Caco-2 (cell line): ENCODE measurements at regions not wholly inside any gene's neighbourhood (a gene's known extent, or its start where the extent isn't known, plus 50 kb on each side); places are given as distances from the start of the nearest gene placed in this dataset.

Source experiments
- BruUV-seq: library from RNA; stranded (reverse); fragments of 400-500 nt; replicated peaks from 2 replicates; lab custom pipeline; 2021; lab: Mats Ljungman, UMichigan
- CTCF ChIA-PET: fragments of 300-600 bp; sonication (Branson Sonifier 250); formaldehyde crosslinking; loops from one replicate; lab custom pipeline; 2022; ENCODE audit warnings: antibody characterized with exemption; lab: Charles Lee
- POLR2A ChIA-PET: fragments of 300-600 bp; sonication (Branson Sonifier 250); formaldehyde crosslinking; loops from one replicate; lab custom pipeline; 2022; ENCODE audit warnings: antibody characterized with exemption; lab: Charles Lee
- DNase-seq, 2 experiments: peaks; one replicate each; pipeline versions ENCODE4 v3.0.0 to v3.0.0-alpha.2; 2020 to 2022
- H3K27me3 ChIP-seq: replicated peaks from 2 replicates; pipeline ENCODE4 v1.6.0; 2011; ENCODE audit warnings: low read length; ENCODE audit not compliant: control insufficient read depth, insufficient read depth
- H3K36me3 ChIP-seq: 2 replicates; pipeline ENCODE4 v1.5.1; 2011; ENCODE audit warnings: low read length; ENCODE audit not compliant: control insufficient read depth, insufficient read depth
- H3K4me1 ChIP-seq: fragments of 250-450 bp; sonication (Bioruptor Pico); 2 replicates; pipeline ENCODE4 v1.5.1; 2020; ENCODE audit warnings: mild to moderate bottlenecking
- H3K4me3 ChIP-seq: 2 replicates; pipeline ENCODE4 v1.5.1; 2011; ENCODE audit warnings: low read depth, mild to moderate bottlenecking, control low read depth, low read length
- H3K9me3 ChIP-seq: fragments of 250-450 bp; sonication (Bioruptor Pico); 2 replicates; pipeline ENCODE4 v1.5.1; 2020; ENCODE audit warnings: mild to moderate bottlenecking, moderate library complexity
- H3K27ac Mint-ChIP-seq: one replicate; pipeline ENCODE4 v1.8.0; 2022; ENCODE audit warnings: mixed read lengths; ENCODE audit not compliant: unreplicated experiment
- H3K27me3 Mint-ChIP-seq: one replicate; pipeline ENCODE4 v1.8.0; 2022; ENCODE audit warnings: mixed read lengths; ENCODE audit not compliant: insufficient read depth, unreplicated experiment
- H3K36me3 Mint-ChIP-seq: one replicate; pipeline ENCODE4 v1.8.0; 2022; ENCODE audit warnings: mild to moderate bottlenecking, mixed read lengths; ENCODE audit not compliant: insufficient read depth, unreplicated experiment
- H3K4me1 Mint-ChIP-seq: one replicate; pipeline ENCODE4 v1.8.0; 2022; ENCODE audit warnings: low read depth, mixed read lengths; ENCODE audit not compliant: unreplicated experiment
- H3K4me3 Mint-ChIP-seq: one replicate; pipeline ENCODE4 v1.8.0; 2022; ENCODE audit warnings: mild to moderate bottlenecking, moderate library complexity, mixed read lengths; ENCODE audit not compliant: unreplicated experiment
- H3K9me3 Mint-ChIP-seq: one replicate; pipeline ENCODE4 v1.8.0; 2022; ENCODE audit warnings: mixed read lengths; ENCODE audit not compliant: unreplicated experiment
- intact Hi-C: fragments of 100-400 bp; cut with micrococcal nuclease; formaldehyde crosslinking; loops from one replicate; pipeline ENCODE4 v1.10.0; 2022; ENCODE audit not compliant: unreplicated experiment
- TF ChIP-seq, protein P1 (sequence below), 2 experiments: fragments of 200-600 bp in 1 of 2; IDR thresholded peaks; 1 replicate in 1 of 2; 2 replicates in 1 of 2; pipeline versions ENCODE4 v1.5.1 to v1.8.0; 2011 to 2022; ENCODE audit warnings: antibody characterized with exemption in 1 of 2, control low read depth in 1 of 2, inconsistent platforms in 1 of 2, low read depth in 1 of 2, low read length in 1 of 2, mild to moderate bottlenecking in 1 of 2, moderate library complexity in 1 of 2; ENCODE audit not compliant: insufficient read depth in 1 of 2, severe bottlenecking in 1 of 2, unreplicated experiment in 1 of 2

DNA sequence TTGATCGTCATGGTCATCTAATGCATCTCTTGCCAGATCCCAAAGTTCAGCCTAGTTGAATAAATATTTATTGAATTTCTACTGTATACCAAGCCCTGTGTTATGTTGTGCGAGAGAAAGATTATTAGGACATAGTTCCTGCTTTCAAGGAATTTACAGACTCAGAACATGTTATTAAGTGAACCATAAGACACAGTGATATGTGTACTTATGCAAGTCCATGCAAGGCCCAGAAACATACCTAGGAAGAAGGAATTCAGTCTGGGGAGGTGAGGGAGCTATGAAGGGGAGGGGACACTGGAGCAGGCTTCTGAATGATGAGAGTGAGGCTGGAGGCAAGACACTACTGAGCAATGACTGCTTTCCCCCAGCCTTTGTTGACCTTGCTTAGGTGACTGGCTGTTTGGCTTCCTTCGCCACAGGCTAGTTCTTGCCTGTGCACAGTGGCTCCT is 81.4 kb downstream of the ACAA2 start:
- CTCF ChIA-PET = interaction anchor here (0.6 to 0.7 kb wide), 2 partner anchors 35 to 1105 kb away, joined by 3 read pairs; no protein-coding TSS in a partner anchor
- peaks cover 17% of the 10 kb centered on the region for H3K36me3 Mint-ChIP-seq

DNA sequence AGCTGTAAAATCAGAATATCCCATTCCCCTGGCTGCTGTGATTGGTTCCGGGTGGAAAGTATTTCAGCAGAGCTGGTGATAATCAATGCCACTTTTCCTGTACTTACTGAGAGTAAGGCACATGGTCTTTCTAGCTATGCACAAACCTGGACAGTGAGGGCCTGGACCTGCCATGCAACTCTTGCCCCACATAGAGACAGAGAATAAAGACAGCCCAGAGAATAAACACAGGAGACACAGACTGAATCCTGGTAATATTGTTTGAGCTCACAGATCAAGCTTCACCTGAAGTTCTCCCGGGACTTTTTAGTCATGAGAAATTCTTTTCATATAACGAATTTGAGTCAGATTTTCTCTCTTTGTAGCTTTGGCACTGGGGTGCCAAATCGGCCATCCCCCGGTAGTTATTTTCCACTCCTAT is 81.9 kb downstream of the ACAA2 start:
- peaks cover 18% of the 10 kb centered on the region for H3K36me3 Mint-ChIP-seq
- H3K27ac Mint-ChIP-seq = peak overlapping the region; percentile 97
- TSS peak; percentile 5 for BruUV-seq
- ChIA-PET POLR2A (interaction anchor here (0.5 to 1.4 kb wide), 4 partner anchors 75 to 171 kb away, joined by 3 to 13 read pairs (median 6); partner anchors contain the start of gene ACAA2), CTCF (no interaction called here)
- H3K9me3 ChIP-seq = no peaks in the 10 kb centered on the region
- TF ChIP-seq, protein P1, sequence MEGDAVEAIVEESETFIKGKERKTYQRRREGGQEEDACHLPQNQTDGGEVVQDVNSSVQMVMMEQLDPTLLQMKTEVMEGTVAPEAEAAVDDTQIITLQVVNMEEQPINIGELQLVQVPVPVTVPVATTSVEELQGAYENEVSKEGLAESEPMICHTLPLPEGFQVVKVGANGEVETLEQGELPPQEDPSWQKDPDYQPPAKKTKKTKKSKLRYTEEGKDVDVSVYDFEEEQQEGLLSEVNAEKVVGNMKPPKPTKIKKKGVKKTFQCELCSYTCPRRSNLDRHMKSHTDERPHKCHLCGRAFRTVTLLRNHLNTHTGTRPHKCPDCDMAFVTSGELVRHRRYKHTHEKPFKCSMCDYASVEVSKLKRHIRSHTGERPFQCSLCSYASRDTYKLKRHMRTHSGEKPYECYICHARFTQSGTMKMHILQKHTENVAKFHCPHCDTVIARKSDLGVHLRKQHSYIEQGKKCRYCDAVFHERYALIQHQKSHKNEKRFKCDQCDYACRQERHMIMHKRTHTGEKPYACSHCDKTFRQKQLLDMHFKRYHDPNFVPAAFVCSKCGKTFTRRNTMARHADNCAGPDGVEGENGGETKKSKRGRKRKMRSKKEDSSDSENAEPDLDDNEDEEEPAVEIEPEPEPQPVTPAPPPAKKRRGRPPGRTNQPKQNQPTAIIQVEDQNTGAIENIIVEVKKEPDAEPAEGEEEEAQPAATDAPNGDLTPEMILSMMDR (IDR thresholded peaks at IDR 0.05; ENCODE audit: insufficient read depth in 1 of 2, low read depth in 1 of 2, low read length in 1 of 2, severe bottlenecking in 1 of 2, unreplicated experiment in 1 of 2) = no peak
- peaks cover 27% of the 10 kb centered on the region for H3K4me1 Mint-ChIP-seq
- peaks cover 70% of the 10 kb centered on the region for H3K4me1 ChIP-seq
- intact Hi-C loops = loop anchor here (1.0 to 10.0 kb wide), 4 partner anchors 22 to 169 kb away; partner anchors contain the start of gene LIPG
- H3K27me3 ChIP-seq = no peaks in the 10 kb centered on the region
- H3K36me3 ChIP-seq = no peaks in the 10 kb centered on the region
- peak overlapping the region; percentile 93 for H3K4me3 Mint-ChIP-seq
- H3K4me3 ChIP-seq = no peak overlapping the region
- no peaks in the 10 kb centered on the region for H3K27me3 Mint-ChIP-seq
- DNase-seq = peak in 1 of 2 experiments; percentile 42
- H3K9me3 Mint-ChIP-seq = peaks cover 9% of the 10 kb centered on the region

More for the DNA sequence above, 81.4 kb downstream of the ACAA2 start:
- intact Hi-C loops = loop anchor here (1.0 to 10.0 kb wide), 4 partner anchors 23 to 169 kb away; partner anchors contain the start of gene LIPG
- peaks cover 27% of the 10 kb centered on the region for H3K4me1 Mint-ChIP-seq
- no TSS peak for BruUV-seq
- Histone ChIP-seq H3K36me3 (no peaks in the 10 kb centered on the region), H3K9me3 (no peaks in the 10 kb centered on the region), H3K4me1 (peaks cover 66% of the 10 kb centered on the region), H3K4me3 (no peak overlapping the region), H3K27me3 (no peaks in the 10 kb centered on the region)
- TF ChIP-seq, protein P1 (IDR thresholded peaks at IDR 0.05; ENCODE audit: insufficient read depth in 1 of 2, low read depth in 1 of 2, low read length in 1 of 2, severe bottlenecking in 1 of 2, unreplicated experiment in 1 of 2) = no peak
- peak; percentile 55 to 69 for DNase-seq
- peak overlapping the region; percentile 93 for H3K4me3 Mint-ChIP-seq
- peaks cover 9% of the 10 kb centered on the region for H3K9me3 Mint-ChIP-seq
- peak overlapping the region; percentile 97 for H3K27ac Mint-ChIP-seq
- no peaks in the 10 kb centered on the region for H3K27me3 Mint-ChIP-seq
- POLR2A ChIA-PET = interaction anchor here (0.5 to 1.0 kb wide), 2 partner anchors 75 to 76 kb away, joined by 5 to 6 read pairs; no protein-coding TSS in a partner anchor

DNA sequence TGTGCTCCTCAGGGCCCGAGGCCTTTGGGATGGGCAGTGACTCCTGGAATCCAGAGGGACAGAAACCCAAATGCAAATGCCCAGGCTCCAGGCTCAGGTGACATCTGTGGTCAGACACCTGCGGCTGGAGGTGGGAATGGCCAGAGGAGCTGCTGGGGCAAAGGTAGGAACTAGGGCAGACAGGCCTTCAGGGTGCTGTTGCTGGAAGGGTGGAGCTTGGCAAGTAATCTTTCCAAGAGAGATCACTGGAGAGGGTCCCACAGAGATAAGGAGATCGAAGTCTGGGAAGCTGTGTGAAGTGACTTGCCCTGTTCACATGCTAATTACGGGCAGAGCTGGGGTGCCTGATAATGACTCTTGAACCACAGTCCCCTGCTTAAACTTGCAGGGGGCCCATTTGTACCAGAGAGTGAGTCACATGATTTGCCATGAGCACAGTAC is 82.4 kb downstream of the ACAA2 start:
- peak; percentile 73 to 88 for DNase-seq
- intact Hi-C loops = loop anchor here (1.0 to 10.0 kb wide), 4 partner anchors 22 to 168 kb away; partner anchors contain the start of gene LIPG
- TF ChIP-seq, protein P1 (IDR thresholded peaks at IDR 0.05; ENCODE audit: insufficient read depth in 1 of 2, low read depth in 1 of 2, low read length in 1 of 2, severe bottlenecking in 1 of 2, unreplicated experiment in 1 of 2) = no peak
- peaks cover 27% of the 10 kb centered on the region for H3K4me1 Mint-ChIP-seq
- peak overlapping the region; percentile 93 for H3K4me3 Mint-ChIP-seq
- H3K36me3 Mint-ChIP-seq = peaks cover 22% of the 10 kb centered on the region
- H3K27ac Mint-ChIP-seq = peak overlapping the region; percentile 97
- POLR2A ChIA-PET = interaction anchor here (0.7 to 1.4 kb wide), 4 partner anchors 17 to 171 kb away, joined by 3 to 13 read pairs (median 4); partner anchors contain the start of gene ACAA2
- Histone ChIP-seq H3K36me3 (no peaks in the 10 kb centered on the region), H3K4me3 (no peak overlapping the region; the same call in 1 of the 2 replicates), H3K4me1 (peaks cover 75% of the 10 kb centered on the region), H3K27me3 (no peaks in the 10 kb centered on the region), H3K9me3 (no peaks in the 10 kb centered on the region)
- no TSS peak for BruUV-seq
- H3K27me3 Mint-ChIP-seq = no peaks in the 10 kb centered on the region
- H3K9me3 Mint-ChIP-seq = peaks cover 9% of the 10 kb centered on the region
- CTCF ChIA-PET = interaction anchor here (0.5 to 0.7 kb wide), 2 partner anchors 169 to 237 kb away, joined by 3 read pairs; partner anchors contain the start of gene LIPG
